ENCODE measurements at regions not wholly inside any gene's neighbourhood (a gene's known extent, or its start where the extent isn't known, plus 50 kb on each side); places are given as distances from the start of the nearest gene placed in this dataset.
A peak's percentile ranks its signal among the peaks of the same experiment; 100 is the strongest.

GRCh38 chr11:111148121-111148520 lies 97.4 kb upstream of the POU2AF2 start:
- DNase-seq (ENCODE audit: low read depth) = no peak

DNA sequence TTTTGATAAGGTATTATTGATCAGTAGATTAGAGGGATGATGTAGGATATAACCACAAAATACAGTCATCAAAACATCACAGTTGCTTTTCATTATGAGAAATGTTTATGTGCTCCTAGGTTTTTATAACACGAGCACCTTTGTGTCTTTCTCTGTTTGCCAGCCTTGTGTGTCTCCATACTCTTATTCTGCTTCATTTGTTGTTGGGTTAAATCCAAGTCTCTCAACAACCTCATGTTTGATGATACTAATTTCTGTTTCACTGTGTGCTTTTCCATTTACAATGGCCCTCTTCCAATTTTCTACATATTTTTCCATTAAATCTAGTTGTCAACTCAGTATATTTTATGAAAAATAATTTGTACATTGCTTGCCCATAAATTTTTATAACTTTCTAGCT lies 107.7 kb upstream of the POU2AF2 start:
- DNase-seq (ENCODE audit: low read depth) = no peak

- no peak for DNase-seq (ENCODE audit: low read depth)
Measured at GRCh38 chr11:111135778-111136570, 109.6 kb upstream of the POU2AF2 start.

DNA sequence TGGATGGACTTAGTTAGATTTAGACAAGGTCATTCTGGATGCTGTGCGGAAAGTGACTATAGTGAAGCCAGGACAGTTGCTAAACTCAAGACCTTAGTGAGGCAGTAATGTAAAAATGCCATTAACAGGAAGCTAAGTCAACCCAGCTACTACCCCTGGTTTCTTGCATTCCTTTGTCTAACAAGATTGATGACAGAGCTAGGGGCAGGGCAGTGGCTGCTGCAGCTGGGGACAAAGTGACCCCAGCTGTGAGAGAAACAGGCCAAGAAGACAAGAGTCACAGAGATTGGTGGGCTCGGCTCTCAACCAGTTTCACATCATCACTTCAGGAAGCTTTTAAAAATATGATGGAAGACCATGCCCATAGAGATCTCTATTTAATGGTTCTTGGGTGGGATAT lies 110.4 kb upstream of the POU2AF2 start:
- DNase-seq (ENCODE audit: low read depth) = no peak

GRCh38 chr11:111128076-111128870 lies 117.3 kb upstream of the POU2AF2 start:
- no peak for DNase-seq (ENCODE audit: low read depth)

GRCh38 chr11:111124724-111125123 lies 120.8 kb upstream of the POU2AF2 start:
- DNase-seq (ENCODE audit: low read depth) = peak; percentile 46

DNA sequence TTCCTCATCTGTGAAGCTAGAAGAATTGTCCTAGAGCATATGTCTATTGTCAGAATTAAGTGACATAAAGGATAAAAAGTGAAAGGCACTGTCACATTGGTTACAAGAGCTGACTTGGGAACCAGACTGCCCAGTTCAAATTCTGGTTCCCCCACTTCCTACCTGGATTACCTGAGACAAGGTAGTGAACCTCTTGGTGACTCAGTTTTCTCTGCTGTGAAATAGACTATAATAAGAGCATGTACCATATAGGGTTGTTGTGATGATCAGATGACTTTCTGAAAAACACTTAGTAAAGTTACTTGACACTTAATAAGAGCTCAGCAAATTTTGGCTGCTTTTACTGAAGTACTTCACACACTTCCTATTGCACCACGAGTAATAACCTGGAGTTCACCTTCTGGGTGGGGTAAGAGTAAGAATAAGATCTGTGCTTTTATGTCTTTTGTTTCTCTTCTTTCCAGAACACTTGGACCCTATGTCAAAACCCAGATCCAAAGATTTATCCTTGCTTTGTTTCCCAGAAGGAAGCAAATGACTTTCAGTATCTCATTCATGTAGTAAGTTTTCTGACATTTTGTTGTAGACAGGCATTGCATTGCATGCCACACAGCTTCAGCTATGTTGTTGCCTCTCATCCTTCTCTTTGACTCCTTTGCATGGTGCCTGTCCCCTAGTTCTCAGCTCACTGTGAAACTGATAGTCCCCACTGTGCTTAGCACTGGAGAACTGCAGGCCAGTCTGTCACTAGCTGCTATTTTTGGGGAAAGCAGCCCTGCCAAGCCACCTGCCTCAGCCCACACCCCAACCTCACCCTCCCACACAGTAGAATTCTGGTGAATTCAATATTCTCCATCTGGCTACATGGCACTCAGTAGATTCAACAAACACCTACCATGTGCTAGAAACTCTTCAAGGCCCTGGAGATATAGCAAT lies 121.8 kb upstream of the POU2AF2 start:
- peak; percentile 61 for DNase-seq (ENCODE audit: low read depth)

GRCh38 chr11:111120696-111121302 lies 124.7 kb upstream of the POU2AF2 start:
- DNase-seq (ENCODE audit: low read depth) = no peak

DNA sequence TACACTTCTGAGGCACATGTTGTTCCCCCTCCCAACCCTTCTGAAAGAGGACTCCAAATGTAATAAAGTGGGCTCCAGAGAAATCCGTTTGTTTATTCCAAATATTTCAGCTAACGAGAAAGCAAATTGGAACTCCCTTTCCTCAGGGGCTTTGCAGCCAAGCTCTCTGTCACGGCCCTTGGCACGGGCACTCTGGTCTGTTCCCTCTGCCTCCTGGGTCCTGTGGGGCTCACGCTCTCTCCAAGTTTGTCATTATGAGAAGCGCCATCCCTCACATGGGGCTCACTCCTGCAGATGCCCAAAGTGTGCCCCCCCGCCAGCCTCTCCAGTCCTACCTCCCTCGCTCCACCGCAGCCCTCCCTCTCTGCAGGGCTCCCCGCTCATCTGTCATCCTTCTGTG lies 125.4 kb upstream of the POU2AF2 start:
- no peak for DNase-seq (ENCODE audit: low read depth)

DNA sequence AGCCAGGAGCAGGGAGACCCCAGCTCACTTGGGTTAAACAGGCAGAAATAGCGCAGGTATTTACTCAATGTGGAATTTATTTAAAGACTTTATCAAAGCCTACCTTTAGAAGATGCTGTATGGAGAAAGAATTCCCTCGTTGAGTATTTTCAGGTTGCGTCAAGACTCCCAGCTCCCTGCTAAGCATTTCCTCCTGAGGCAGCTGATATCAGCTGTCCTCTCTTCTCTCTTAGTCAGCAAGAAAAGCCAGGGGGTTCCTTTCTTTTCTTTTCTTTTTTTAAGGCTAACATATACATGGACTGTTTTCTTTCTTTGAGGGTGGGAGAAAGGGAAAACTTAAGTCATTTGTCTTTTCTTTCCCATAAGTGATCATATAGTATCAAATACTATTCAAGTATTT lies 125.8 kb upstream of the POU2AF2 start:
- no peak for DNase-seq (ENCODE audit: low read depth)

GRCh38 chr11:111115890-111116289 lies 129.6 kb upstream of the POU2AF2 start:
- DNase-seq (ENCODE audit: low read depth) = peak; percentile 55

GRCh38 chr11:111114091-111114490 lies 131.4 kb upstream of the POU2AF2 start:
- no peak for DNase-seq (ENCODE audit: low read depth)

DNA sequence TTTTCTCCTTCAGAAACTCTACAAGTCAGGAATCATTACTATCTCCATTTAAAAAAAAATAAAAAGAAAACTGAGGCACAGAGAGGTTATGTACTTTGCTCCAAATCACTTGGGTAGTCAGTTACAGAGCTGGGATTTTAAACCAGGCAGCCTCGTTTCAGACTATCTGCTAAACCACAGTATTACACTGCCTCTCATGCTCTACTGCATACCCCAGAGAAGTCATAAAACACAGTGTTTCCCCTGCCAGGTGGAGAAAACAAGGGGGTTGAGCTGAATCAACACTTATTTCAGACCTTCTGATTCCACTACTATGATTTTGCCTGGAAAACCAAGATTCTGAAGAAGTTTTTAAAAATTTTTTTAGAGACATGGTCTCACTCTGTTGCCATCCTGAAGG lies 132.9 kb upstream of the POU2AF2 start:
- DNase-seq (ENCODE audit: low read depth) = no peak

DNA sequence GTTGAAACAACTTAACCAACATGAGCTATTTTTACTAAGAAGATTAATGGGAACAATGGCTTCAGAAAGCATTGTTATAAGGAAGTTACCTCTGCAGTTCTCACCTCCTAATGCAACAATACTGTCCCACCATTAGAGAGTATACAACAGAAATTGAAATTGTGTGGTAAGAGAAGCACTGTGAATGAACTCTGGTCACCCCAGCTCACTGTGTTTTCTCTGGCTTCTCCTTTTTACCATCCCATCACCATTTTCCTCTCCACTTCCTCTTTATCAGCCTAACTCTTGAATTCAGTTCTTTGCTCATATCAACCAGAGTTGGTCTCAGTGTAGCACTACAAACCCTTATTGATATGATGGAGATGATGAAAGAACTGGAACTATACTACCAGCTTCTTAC lies 138.0 kb upstream of the POU2AF2 start:
- no peak for DNase-seq (ENCODE audit: low read depth)

DNA sequence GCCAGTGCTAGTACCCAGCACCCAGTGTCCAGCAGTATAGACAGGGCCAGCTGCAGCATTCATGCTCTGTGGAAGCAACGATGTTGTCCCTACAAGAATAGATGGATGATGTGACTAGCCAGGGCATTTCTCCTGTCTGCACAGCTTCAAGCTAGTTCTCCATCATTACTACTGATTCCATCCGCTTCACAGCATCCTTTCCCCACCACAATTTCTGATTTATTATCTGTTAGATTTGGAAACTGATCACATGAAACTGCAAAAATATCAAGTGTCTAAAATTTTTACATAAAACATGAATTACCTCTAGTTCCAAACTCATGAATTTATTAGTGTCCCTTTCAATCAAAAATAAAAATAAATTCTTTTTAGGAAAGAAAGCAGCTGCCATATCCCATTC lies 138.9 kb upstream of the POU2AF2 start:
- peak; percentile 44 for DNase-seq (ENCODE audit: low read depth)

DNA sequence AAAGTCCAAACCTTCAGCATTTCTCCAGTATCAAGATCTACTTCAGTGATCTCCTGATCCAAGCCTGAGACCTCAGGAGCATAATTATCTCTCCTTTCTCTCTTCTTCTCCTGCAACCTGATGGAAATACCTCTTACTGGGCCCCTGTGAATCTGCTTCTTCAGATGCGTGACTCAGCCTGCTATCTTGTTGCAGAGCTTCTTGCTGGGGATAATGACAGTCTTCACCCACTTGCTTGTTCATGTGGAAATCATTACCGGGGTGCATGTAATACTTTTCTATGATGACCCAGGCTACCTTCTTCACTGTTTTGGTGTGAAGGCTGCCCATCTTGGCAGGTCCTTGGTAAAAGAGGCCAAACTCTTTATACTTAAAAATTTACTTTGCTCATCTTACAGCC lies 140.0 kb upstream of the POU2AF2 start:
- no peak for DNase-seq (ENCODE audit: low read depth)

DNA sequence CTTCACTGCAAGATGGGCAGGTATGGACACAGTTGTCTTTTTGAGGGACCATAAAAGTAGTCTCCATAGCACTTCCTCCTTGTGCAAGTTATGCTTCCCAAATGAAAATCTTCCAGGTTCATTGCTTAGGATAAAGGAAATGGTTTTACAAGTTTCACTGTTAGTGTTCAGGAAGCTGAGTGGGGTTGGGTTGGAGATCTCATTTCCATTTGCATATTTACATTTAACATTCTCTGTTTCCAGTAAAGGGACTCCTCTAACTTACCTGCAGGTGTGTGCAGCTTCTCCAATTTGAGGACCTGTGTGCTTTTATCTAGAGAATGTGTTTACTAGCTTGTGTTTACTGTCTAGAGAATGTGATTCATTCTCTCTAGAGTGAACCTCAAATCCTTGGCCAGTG lies 141.3 kb upstream of the POU2AF2 start:
- no peak for DNase-seq (ENCODE audit: low read depth)

- DNase-seq (ENCODE audit: low read depth) = no peak
Measured at GRCh38 chr11:111101881-111102280, 143.6 kb upstream of the POU2AF2 start.

GRCh38 chr11:111099028-111099713 lies 146.4 kb upstream of the POU2AF2 start:
- no peak for DNase-seq (ENCODE audit: low read depth)

DNA sequence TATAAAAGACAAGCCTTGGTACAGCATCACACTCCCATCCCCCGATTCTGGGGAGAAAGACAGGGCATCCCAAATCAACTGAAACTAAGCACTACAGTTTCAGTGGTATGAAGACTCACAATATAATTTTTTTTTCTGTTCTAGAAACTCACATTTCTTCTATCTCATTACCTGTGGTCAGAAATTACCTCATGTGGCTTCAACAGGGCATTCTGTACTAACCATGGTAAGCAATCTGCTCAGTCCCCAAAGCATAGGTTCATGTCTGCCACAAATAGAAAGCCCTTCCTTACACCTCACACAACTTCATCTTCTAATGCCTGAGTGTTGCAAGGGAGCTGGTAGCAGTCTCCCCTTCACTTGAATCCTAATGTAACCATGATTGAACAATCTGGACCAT lies 147.4 kb upstream of the POU2AF2 start:
- DNase-seq (ENCODE audit: low read depth) = no peak

DNA sequence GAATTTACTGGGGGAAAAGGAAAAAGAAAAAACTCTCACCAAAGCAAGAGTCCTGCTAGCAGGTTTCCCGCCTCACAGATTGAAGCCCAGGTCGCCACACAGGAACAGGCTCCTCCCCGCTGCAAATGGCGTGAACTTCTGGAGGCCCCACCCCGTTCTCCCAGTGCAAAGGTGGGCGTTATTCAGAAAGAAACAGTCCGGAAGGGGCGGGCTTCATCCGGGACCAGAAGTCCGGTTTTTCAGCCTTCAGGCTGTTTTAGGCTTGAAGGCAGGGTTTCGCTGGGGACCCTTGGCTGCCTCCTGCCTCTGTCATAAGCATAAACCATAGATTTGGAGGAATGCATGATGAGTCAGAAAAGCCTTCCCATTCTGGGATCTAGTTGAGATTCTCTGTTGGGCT lies 148.3 kb upstream of the POU2AF2 start:
- no peak for DNase-seq (ENCODE audit: low read depth)

Measured in myocyte (in vitro differentiated cells).